Activated CD8-positive, alpha-beta T cell treated with anti-CD3 and anti-CD28 coated beads, Interleukin-2, amount 10 ng/mL, durations not matched to agents 7 days and 5 days (primary cell): ENCODE measurements at regions not wholly inside any gene's neighbourhood (a gene's known extent, or its start where the extent isn't known, plus 50 kb on each side); places are given as distances from the start of the nearest gene placed in this dataset.
A peak's percentile ranks its signal among the peaks of the same experiment; 100 is the strongest.

Source experiments
- ATAC-seq: fragments of 150-1000 bp; cut with Tn5 transposase; one replicate; pipeline ENCODE4 v1.10.0; 2021; ENCODE audit warnings: moderate library complexity
- CTCF ChIA-PET: fragments of 350-600 bp; sonication (Branson Sonifier 250); formaldehyde crosslinking; loops from one replicate; lab custom pipeline; 2021; ENCODE audit warnings: antibody characterized with exemption; lab: Charles Lee
- POLR2A ChIA-PET: fragments of 350-600 bp; sonication (Branson Sonifier 250); formaldehyde crosslinking; loops from one replicate; lab custom pipeline; 2021; ENCODE audit warnings: antibody characterized with exemption; lab: Charles Lee
- DNase-seq: peaks from one replicate; pipeline ENCODE4 v3.0.0-alpha.2; 2020
- H3K27ac Mint-ChIP-seq: one replicate; pipeline ENCODE4 v1.8.0; 2021; ENCODE audit warnings: mild to moderate bottlenecking, mixed read lengths
- H3K27me3 Mint-ChIP-seq: one replicate; pipeline ENCODE4 v1.8.0; 2021; ENCODE audit warnings: low read depth, mixed read lengths
- H3K36me3 Mint-ChIP-seq: one replicate; pipeline ENCODE4 v1.8.0; 2021; ENCODE audit warnings: low read depth, mixed read lengths
- H3K4me1 Mint-ChIP-seq: one replicate; pipeline ENCODE4 v1.8.0; 2021; ENCODE audit warnings: low read depth, mixed read lengths
- H3K4me3 Mint-ChIP-seq: one replicate; pipeline ENCODE4 v1.8.0; 2021; ENCODE audit warnings: mild to moderate bottlenecking, mixed read lengths
- H3K9me3 Mint-ChIP-seq: one replicate; pipeline ENCODE4 v1.8.0; 2022; ENCODE audit warnings: mixed read lengths; ENCODE audit not compliant: insufficient read depth

- CTCF ChIA-PET = no interaction called here
- Mint-ChIP-seq H3K9me3 (peaks cover 5% of the 10 kb centered on the region), H3K4me1 (no peaks in the 10 kb centered on the region), H3K27me3 (no peaks in the 10 kb centered on the region), H3K27ac (no peak overlapping the region), H3K36me3 (peaks cover 3% of the 10 kb centered on the region), H3K4me3 (no peak overlapping the region)
- ATAC-seq (no peak), DNase-seq (no peak)
- POLR2A ChIA-PET = no interaction called here
Observed at GRCh38 chr16:72332926-72333325, 161.0 kb upstream of the PMFBP1 start.

- no peaks in the 10 kb centered on the region for H3K4me1 Mint-ChIP-seq
- H3K36me3 Mint-ChIP-seq = peaks cover 9% of the 10 kb centered on the region
- no peak overlapping the region for H3K4me3 Mint-ChIP-seq
- no peaks in the 10 kb centered on the region for H3K27me3 Mint-ChIP-seq
- H3K9me3 Mint-ChIP-seq = peaks cover 13% of the 10 kb centered on the region
- ChIA-PET CTCF (no interaction called here), POLR2A (no interaction called here)
- no peak for DNase-seq
- ATAC-seq = no peak
- no peak overlapping the region for H3K27ac Mint-ChIP-seq
Observed at GRCh38 chr16:72324578-72324977, 152.6 kb upstream of the PMFBP1 start.

GRCh38 chr16:72317446-72317845 is 145.5 kb upstream of the PMFBP1 start:
- ChIA-PET CTCF (no interaction called here), POLR2A (no interaction called here)
- Mint-ChIP-seq H3K9me3 (peaks cover 20% of the 10 kb centered on the region), H3K27ac (peak overlapping the region; percentile 46), H3K4me1 (peaks cover 9% of the 10 kb centered on the region), H3K36me3 (peaks cover 17% of the 10 kb centered on the region), H3K27me3 (no peaks in the 10 kb centered on the region), H3K4me3 (no peak overlapping the region)
- no peak for ATAC-seq
- DNase-seq = no peak

DNA sequence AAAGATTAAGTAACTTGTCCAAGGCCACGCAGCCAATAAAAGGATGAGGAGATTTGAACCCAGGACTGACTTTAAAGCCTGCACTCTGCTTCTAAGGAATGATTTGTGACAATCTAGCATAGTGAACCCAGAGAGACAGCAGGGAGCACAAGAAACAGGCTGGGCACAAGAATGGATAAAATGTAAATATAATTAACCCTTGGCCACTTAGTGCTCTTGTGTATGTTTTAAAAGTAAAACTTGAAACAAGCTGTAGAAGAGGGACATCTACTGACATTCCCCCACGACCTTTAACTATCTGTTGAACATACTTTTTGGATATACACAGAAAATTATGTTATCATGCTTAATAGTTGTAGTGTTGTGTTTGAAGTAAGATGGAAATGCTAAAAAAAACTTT is 141.9 kb upstream of the PMFBP1 start:
- Mint-ChIP-seq H3K4me3 (no peak overlapping the region), H3K27me3 (no peaks in the 10 kb centered on the region), H3K4me1 (peaks cover 9% of the 10 kb centered on the region), H3K9me3 (no peaks in the 10 kb centered on the region), H3K27ac (no peak overlapping the region), H3K36me3 (peaks cover 2% of the 10 kb centered on the region)
- ChIA-PET POLR2A (no interaction called here), CTCF (no interaction called here)
- ATAC-seq = no peak
- no peak for DNase-seq

DNA sequence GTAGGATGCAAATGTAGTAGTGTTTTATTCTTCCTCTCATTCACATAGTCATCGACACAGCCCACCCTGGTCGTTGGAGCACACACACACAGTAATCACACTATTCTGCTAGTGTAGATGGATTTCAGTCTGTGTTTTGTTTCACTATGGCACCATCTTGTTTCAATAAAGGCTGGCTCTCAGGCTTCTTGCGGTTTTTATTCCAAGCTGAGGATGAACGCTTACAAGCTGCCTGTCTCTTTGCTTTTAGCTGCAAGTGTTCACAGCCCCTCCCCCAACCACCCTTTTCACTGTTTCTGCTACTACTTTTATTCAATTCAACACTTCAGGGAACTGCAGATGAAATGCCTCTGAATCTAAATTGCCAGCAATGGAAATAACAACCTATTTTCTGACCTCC is 140.9 kb upstream of the PMFBP1 start:
- Mint-ChIP-seq H3K4me3 (no peak overlapping the region), H3K36me3 (no peaks in the 10 kb centered on the region), H3K27me3 (peaks cover 2% of the 10 kb centered on the region), H3K9me3 (no peaks in the 10 kb centered on the region), H3K27ac (no peak overlapping the region), H3K4me1 (peaks cover 9% of the 10 kb centered on the region)
- DNase-seq (no peak), ATAC-seq (no peak)
- POLR2A ChIA-PET = no interaction called here
- CTCF ChIA-PET = no interaction called here

GRCh38 chr16:72311426-72311825 is 139.5 kb upstream of the PMFBP1 start:
- Mint-ChIP-seq H3K36me3 (no peaks in the 10 kb centered on the region), H3K4me3 (no peak overlapping the region), H3K27ac (no peak overlapping the region), H3K9me3 (no peaks in the 10 kb centered on the region), H3K4me1 (peaks cover 3% of the 10 kb centered on the region), H3K27me3 (peaks cover 2% of the 10 kb centered on the region)
- DNase-seq (no peak), ATAC-seq (no peak)
- CTCF ChIA-PET = no interaction called here
- POLR2A ChIA-PET = no interaction called here

DNA sequence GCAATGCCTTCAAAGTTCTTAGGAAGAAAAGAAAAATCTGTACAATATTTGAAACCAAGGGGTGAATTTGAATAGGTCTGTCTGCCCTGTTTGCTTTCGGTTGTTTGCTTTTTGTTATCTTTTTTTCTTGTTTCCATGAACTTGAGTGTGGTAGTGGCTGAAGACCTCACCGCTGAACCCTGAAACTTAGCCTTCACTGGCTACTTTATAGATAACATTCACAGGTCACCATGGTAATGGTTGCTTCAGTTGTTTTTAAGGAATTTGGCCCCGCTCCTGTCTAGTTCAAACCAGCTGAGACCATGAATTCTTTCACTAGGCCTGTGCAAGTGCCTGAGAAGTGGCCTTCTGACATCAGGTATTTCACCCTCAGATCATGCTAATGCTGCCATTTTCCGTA is 137.0 kb upstream of the PMFBP1 start:
- Mint-ChIP-seq H3K27ac (no peak overlapping the region), H3K27me3 (peaks cover 2% of the 10 kb centered on the region), H3K36me3 (no peaks in the 10 kb centered on the region), H3K4me1 (no peaks in the 10 kb centered on the region), H3K9me3 (no peaks in the 10 kb centered on the region), H3K4me3 (no peak overlapping the region)
- ChIA-PET CTCF (no interaction called here), POLR2A (no interaction called here)
- DNase-seq = no peak
- no peak for ATAC-seq

DNA sequence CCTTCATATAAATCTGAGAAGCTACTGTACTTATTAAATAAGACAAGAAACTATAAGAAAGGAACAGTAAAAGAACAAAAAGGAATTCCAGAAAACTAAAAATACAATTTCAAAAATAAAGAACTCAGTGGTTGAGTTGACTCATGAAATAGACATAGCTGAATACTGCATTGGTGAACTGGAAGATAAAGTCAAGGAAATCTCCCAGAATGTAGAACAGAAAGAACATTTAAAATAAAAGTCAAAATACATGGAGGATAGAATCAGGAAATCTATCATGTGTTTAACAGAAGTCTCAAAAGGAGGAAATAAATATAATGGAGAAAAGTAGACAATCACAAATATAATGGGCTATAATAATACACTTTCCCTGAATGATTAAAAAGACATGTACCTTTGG is 136.4 kb upstream of the PMFBP1 start:
- CTCF ChIA-PET = no interaction called here
- POLR2A ChIA-PET = no interaction called here
- Mint-ChIP-seq H3K27me3 (peaks cover 2% of the 10 kb centered on the region), H3K36me3 (no peaks in the 10 kb centered on the region), H3K27ac (no peak overlapping the region), H3K4me1 (no peaks in the 10 kb centered on the region), H3K4me3 (no peak overlapping the region), H3K9me3 (no peaks in the 10 kb centered on the region)
- ATAC-seq = no peak
- no peak for DNase-seq

GRCh38 chr16:72302332-72302731 is 130.4 kb upstream of the PMFBP1 start:
- ChIA-PET POLR2A (no interaction called here), CTCF (no interaction called here)

GRCh38 chr16:72301523-72302236 is 129.7 kb upstream of the PMFBP1 start:
- H3K9me3 Mint-ChIP-seq = no peaks in the 10 kb centered on the region
- no peak for DNase-seq
- ChIA-PET POLR2A (no interaction called here), CTCF (no interaction called here)
- H3K4me3 Mint-ChIP-seq = no peak overlapping the region
- H3K4me1 Mint-ChIP-seq = no peaks in the 10 kb centered on the region
- H3K36me3 Mint-ChIP-seq = no peaks in the 10 kb centered on the region
- H3K27ac Mint-ChIP-seq = no peak overlapping the region
- ATAC-seq = no peak
- no peaks in the 10 kb centered on the region for H3K27me3 Mint-ChIP-seq

More at GRCh38 chr16:72302332-72302731, 130.4 kb upstream of the PMFBP1 start:
- no peak overlapping the region for H3K4me3 Mint-ChIP-seq
- DNase-seq (no peak), ATAC-seq (no peak)
- no peaks in the 10 kb centered on the region for H3K9me3 Mint-ChIP-seq
- H3K36me3 Mint-ChIP-seq = no peaks in the 10 kb centered on the region
- H3K4me1 Mint-ChIP-seq = no peaks in the 10 kb centered on the region
- H3K27me3 Mint-ChIP-seq = no peaks in the 10 kb centered on the region
- no peak overlapping the region for H3K27ac Mint-ChIP-seq

DNA sequence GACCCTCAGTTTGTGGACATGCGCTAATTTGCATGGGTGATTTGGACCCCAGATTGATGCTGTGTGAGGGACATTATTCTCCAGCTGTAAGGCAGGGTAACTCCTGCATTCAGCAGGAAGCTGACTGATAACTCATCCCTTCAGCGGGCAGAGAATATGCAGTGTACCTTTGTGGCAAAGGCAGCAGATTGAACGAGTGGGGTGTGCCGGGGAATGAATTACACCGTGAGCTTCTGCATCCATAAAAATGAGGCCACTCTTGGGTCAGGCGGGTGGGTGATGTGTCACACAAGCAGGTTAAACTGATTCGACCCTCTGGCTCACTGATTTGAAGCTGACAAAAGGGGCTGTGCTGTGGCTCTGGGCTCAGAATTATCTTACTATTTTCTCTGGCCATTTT is 128.9 kb upstream of the PMFBP1 start:
- no peak overlapping the region for H3K4me3 Mint-ChIP-seq
- ChIA-PET CTCF (no interaction called here), POLR2A (no interaction called here)
- ATAC-seq (no peak), DNase-seq (no peak)
- H3K27ac Mint-ChIP-seq = no peak overlapping the region
- H3K27me3 Mint-ChIP-seq = no peaks in the 10 kb centered on the region
- no peaks in the 10 kb centered on the region for H3K36me3 Mint-ChIP-seq
- H3K9me3 Mint-ChIP-seq = no peaks in the 10 kb centered on the region
- no peaks in the 10 kb centered on the region for H3K4me1 Mint-ChIP-seq

- Mint-ChIP-seq H3K27ac (no peak overlapping the region), H3K4me1 (no peaks in the 10 kb centered on the region), H3K4me3 (no peak overlapping the region), H3K36me3 (no peaks in the 10 kb centered on the region), H3K9me3 (no peaks in the 10 kb centered on the region), H3K27me3 (no peaks in the 10 kb centered on the region)
- DNase-seq (no peak), ATAC-seq (no peak)
- POLR2A ChIA-PET = no interaction called here
- CTCF ChIA-PET = no interaction called here
Observed at GRCh38 chr16:72299684-72300243, 127.8 kb upstream of the PMFBP1 start.

- CTCF ChIA-PET = no interaction called here
- H3K4me1 Mint-ChIP-seq = no peaks in the 10 kb centered on the region
- no peak for DNase-seq
- ATAC-seq = no peak
- H3K27me3 Mint-ChIP-seq = no peaks in the 10 kb centered on the region
- no peaks in the 10 kb centered on the region for H3K36me3 Mint-ChIP-seq
- no peak overlapping the region for H3K27ac Mint-ChIP-seq
- POLR2A ChIA-PET = no interaction called here
- no peaks in the 10 kb centered on the region for H3K9me3 Mint-ChIP-seq
- no peak overlapping the region for H3K4me3 Mint-ChIP-seq
Observed at GRCh38 chr16:72298961-72299360, 127.0 kb upstream of the PMFBP1 start.
